C4-2B (cell line): ENCODE measurements at regions not wholly inside any gene's neighbourhood (a gene's known extent, or its start where the extent isn't known, plus 50 kb on each side); places are given as distances from the start of the nearest gene placed in this dataset.

Experiments used
- CTCF ChIP-seq: fragments of 450-650 bp; conservative IDR thresholded peaks from 2 replicates; pipeline ENCODE4 v1.5.1; 2017; ENCODE audit warnings: mild to moderate bottlenecking
- ZFX ChIP-seq: fragments of 450-650 bp; IDR thresholded peaks from 2 replicates; pipeline ENCODE4 v1.6.1; 2017

DNA sequence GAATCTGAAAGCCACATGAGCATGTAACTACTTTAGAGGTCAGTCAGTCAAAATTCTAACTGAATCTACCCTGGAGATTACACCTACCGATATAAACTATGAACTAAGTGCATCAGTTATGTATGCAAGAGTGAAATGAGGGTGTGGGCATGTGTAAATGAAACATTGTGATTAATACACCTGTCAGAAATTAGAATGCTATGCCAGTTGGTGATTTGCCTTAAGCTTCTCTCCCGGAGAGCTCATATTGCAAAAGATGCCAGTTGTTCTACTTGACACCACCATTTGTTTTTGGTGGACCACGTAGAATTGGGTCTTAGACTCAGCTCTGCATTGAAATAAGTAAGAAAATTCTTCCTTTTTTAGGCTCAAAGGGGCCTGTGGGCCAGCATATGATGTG is 91.0 kb upstream of the KBTBD8 start:
- TF ChIP-seq CTCF (no peak), ZFX (no peak)
